K562 (cell line): ENCODE measurements at regions not wholly inside any gene's neighbourhood (a gene's known extent, or its start where the extent isn't known, plus 50 kb on each side); places are given as distances from the start of the nearest gene placed in this dataset.

Source experiments
- ATAC-seq: fragments of 200-7000 bp; cut with Tn5 transposase; 3 replicates; pipeline ENCODE4 v1.9.1; 2020; ENCODE audit warnings: moderate library complexity
- BruUV-seq: library from RNA; stranded (reverse); fragments of 400-500 nt; replicated peaks from 2 replicates; lab custom pipeline; 2021; lab: Mats Ljungman, UMichigan
- CTCF ChIA-PET: fragments of 300-600 bp; formaldehyde crosslinking; extraction: SDS; loops from one replicate; lab custom pipeline; 2021; ENCODE audit warnings: low intra/inter-chr PET ratio; lab: Yijun Ruan, JAX
- POLR2A ChIA-PET: fragments of 300-600, 350-650 bp; sonication (Branson Sonifier 250); formaldehyde crosslinking; extraction: SDS; loops from one replicate; lab custom pipeline; 2021; ENCODE audit warnings: antibody characterized with exemption, inconsistent platforms; lab: Yijun Ruan, JAX
- DNase-seq, 4 experiments: peaks; one replicate each; pipeline versions ENCODE4 v3.0.0 to v3.0.0-alpha.2; 2011 to 2018; ENCODE audit warnings: low spot score in 3 of 4, mixed read lengths in 3 of 4; ENCODE audit errors: extremely low read depth in 1 of 4
- FAIRE-seq: peaks from 2 replicates; lab custom pipeline; 2011; peaks lifted over from hg19 to GRCh38; lab: Jason Lieb, UNC
- H2AFZ ChIP-seq: 2 replicates; pipeline ENCODE4 v1.6.0; 2011; ENCODE audit warnings: low read depth, low read length, control low read depth, inconsistent platforms
- H3K27ac ChIP-seq: fragments of 200-600 bp; 3 replicates; pipeline ENCODE4 v1.8.0; 2011; ENCODE audit warnings: low read depth, mild to moderate bottlenecking, control low read depth, inconsistent platforms, low read length, moderate library complexity, mixed read lengths; ENCODE audit errors: extremely low read depth
- H3K27me3 ChIP-seq, 2 experiments: fragments of 300-600 bp in 1 of 2; 2 replicates in 1 of 2; 3 replicates in 1 of 2; pipeline versions ENCODE4 v1.6.0 to v1.8.0; 2011; ENCODE audit warnings: inconsistent platforms in 2 of 2, low read length in 2 of 2, mild to moderate bottlenecking in 1 of 2, mixed read lengths in 1 of 2, moderate library complexity in 1 of 2; ENCODE audit not compliant: control insufficient read depth in 2 of 2, insufficient read depth in 2 of 2
- H3K36me3 ChIP-seq: fragments of 300-600 bp; 3 replicates; pipeline ENCODE4 v1.8.0; 2011; ENCODE audit warnings: mild to moderate bottlenecking, low read length, inconsistent platforms; ENCODE audit not compliant: control insufficient read depth, insufficient read depth
- H3K4me1 ChIP-seq, 2 experiments: fragments of 200-600 bp in 1 of 2; replicated peaks in 1 of 2; 2 replicates in 1 of 2; 3 replicates in 1 of 2; pipeline versions ENCODE4 v1.5.1 to v1.8.0; 2011; ENCODE audit warnings: inconsistent platforms in 2 of 2, low read length in 2 of 2, mild to moderate bottlenecking in 1 of 2, mixed read lengths in 1 of 2, moderate library complexity in 1 of 2; ENCODE audit not compliant: control insufficient read depth in 2 of 2, insufficient read depth in 2 of 2
- H3K4me2 ChIP-seq: 2 replicates; pipeline ENCODE4 v1.6.1; 2011; ENCODE audit warnings: low read length, control low read depth, inconsistent platforms, mixed read lengths; ENCODE audit not compliant: insufficient read depth
- H3K4me3 ChIP-seq: fragments of 200-600 bp; sonication (generic), shearing (Covaris generic); 2 replicates; pipeline ENCODE4 v1.5.1; 2016; ENCODE audit warnings: control low read depth, inconsistent platforms
- H3K79me2 ChIP-seq: fragments of 200-600 bp; 3 replicates; pipeline ENCODE4 v1.8.0; 2011; ENCODE audit warnings: low read length, inconsistent platforms; ENCODE audit not compliant: control insufficient read depth, insufficient read depth
- H3K9ac ChIP-seq, 2 experiments: 2 replicates each; pipeline versions ENCODE4 v1.6.0 to v1.6.1; 2011; ENCODE audit warnings: low read depth in 2 of 2, low read length in 2 of 2, control low read depth in 1 of 2, inconsistent platforms in 1 of 2, mild to moderate bottlenecking in 1 of 2, mixed read lengths in 1 of 2; ENCODE audit not compliant: insufficient read depth in 1 of 2
- H3K9me1 ChIP-seq: one replicate; pipeline ENCODE4 v1.6.0; 2011; ENCODE audit warnings: inconsistent platforms, mild to moderate bottlenecking, low read length, moderate library complexity; ENCODE audit not compliant: control insufficient read depth, insufficient read depth
- H3K9me3 ChIP-seq: replicated peaks from 2 replicates; pipeline ENCODE4 v1.5.1; 2011; ENCODE audit warnings: low read depth, low read length, inconsistent platforms; ENCODE audit not compliant: control insufficient read depth, insufficient read depth
- H4K20me1 ChIP-seq: replicated peaks from 2 replicates; pipeline ENCODE4 v1.6.1; 2011; ENCODE audit warnings: low read length, inconsistent platforms, mixed read lengths; ENCODE audit not compliant: control insufficient read depth, insufficient read depth
- ARID3B ChIP-seq: fragments of 250-450 bp; sonication (Bioruptor Pico); IDR thresholded peaks from 2 replicates; pipeline ENCODE4 v1.4.0; 2020; ENCODE audit warnings: borderline replicate concordance
- HNRNPL ChIP-seq: fragments of 200-400 bp; formaldehyde crosslinking; IDR thresholded peaks from 2 replicates; pipeline ENCODE4 v1.6.1; 2017; ENCODE audit warnings: low read depth, mild to moderate bottlenecking, low read length
- KLF13 ChIP-seq: fragments of 450-650 bp; IDR thresholded peaks from 2 replicates; pipeline ENCODE4 v1.6.1; 2016; ENCODE audit warnings: missing genetic modification characterization, low read depth, mild to moderate bottlenecking, missing compliant biosample characterization, moderate library complexity, borderline replicate concordance
- MAFF ChIP-seq: IDR thresholded peaks from 2 replicates; pipeline ENCODE4 v1.6.1; 2012; ENCODE audit warnings: low read length, improper control_type of control experiment
- MXD1 ChIP-seq: fragments of 250-450 bp; sonication (Bioruptor Pico); IDR thresholded peaks from 2 replicates; pipeline ENCODE4 v1.8.0; 2021; ENCODE audit warnings: borderline replicate concordance, mild to moderate bottlenecking, moderate library complexity; ENCODE audit not compliant: poor library complexity, severe bottlenecking
- NR1H2 ChIP-seq: sonication (generic); formaldehyde crosslinking; IDR thresholded peaks from 2 replicates; pipeline ENCODE4 v1.4.0; 2020; ENCODE audit warnings: mild to moderate bottlenecking, missing genetic modification reagents
- SOX6 ChIP-seq: fragments of 450-650 bp; IDR thresholded peaks from 2 replicates; pipeline ENCODE4 v1.6.1; 2014; ENCODE audit warnings: mild to moderate bottlenecking
- ZNF212 ChIP-seq: fragments of 450-650 bp; formaldehyde crosslinking; IDR thresholded peaks from 2 replicates; pipeline ENCODE4 v1.4.0; 2020; ENCODE audit warnings: mild to moderate bottlenecking
- ZNF224 ChIP-seq: sonication (generic); formaldehyde crosslinking; IDR thresholded peaks from 2 replicates; pipeline ENCODE4 v1.8.0; 2022; ENCODE audit warnings: mild to moderate bottlenecking, missing genetic modification reagents
- ZNF23 ChIP-seq: fragments of 250-450 bp; sonication (Bioruptor Pico); IDR thresholded peaks from 2 replicates; pipeline ENCODE4 v1.4.0; 2020; ENCODE audit warnings: mild to moderate bottlenecking
- ZNF263 ChIP-seq: sonication (generic); formaldehyde crosslinking; IDR thresholded peaks from 2 replicates; pipeline ENCODE4 v1.8.0; 2022; ENCODE audit warnings: mild to moderate bottlenecking, missing genetic modification reagents, borderline replicate concordance
- ZNF384 ChIP-seq: IDR thresholded peaks from 2 replicates; pipeline ENCODE4 v1.6.1; 2012; ENCODE audit warnings: low read depth, low read length, improper control_type of control experiment
- WGBS: fragments of 100-300 bp; shearing (Covaris generic); methylation state at CpG from one replicate; pipeline ENCODE4 v1.1.6; 2016; ENCODE audit warnings: low coverage, mixed read lengths; ENCODE audit not compliant: insufficient coverage; ENCODE audit errors: missing lambda C conversion rate; 5-methylcytosine and 5-hydroxymethylcytosine counted together
- in situ Hi-C: fragments of 300-500 bp; cut with MboI; formaldehyde crosslinking; loops from 4 replicates; pipeline ENCODE4 v1.15.0; 2018; ENCODE audit warnings: inconsistent platforms, mixed read lengths
- intact Hi-C: fragments of 100-400 bp; cut with micrococcal nuclease; formaldehyde crosslinking; loops from 2 replicates; pipeline ENCODE4 v1.14.2; 2022
- TF ChIP-seq, protein P1 (sequence below): fragments of 250-450 bp; sonication (Bioruptor Pico); IDR thresholded peaks from 2 replicates; pipeline ENCODE4 v1.5.0; 2022; ENCODE audit warnings: mild to moderate bottlenecking

DNA sequence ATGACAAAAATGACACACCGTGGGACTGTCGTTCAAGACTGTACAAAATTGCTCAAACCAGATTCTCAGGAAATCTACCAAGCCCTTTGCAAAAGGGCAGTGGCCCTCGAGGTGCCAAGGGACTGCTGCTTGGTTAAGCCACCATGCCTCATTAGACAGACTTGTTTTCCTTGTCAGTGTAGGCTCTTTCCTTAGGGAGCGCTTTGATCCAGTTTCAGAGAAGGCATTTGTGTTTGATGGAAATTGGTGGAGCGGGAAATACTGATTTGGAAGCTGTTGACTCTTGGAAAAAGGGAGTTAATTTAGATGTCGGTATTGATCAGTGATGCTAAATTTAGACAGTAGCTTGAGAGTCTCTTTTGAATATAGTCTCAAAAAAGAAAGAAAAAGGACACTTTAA is 304.3 kb upstream of the UMPS start:
- Histone ChIP-seq H2AFZ (no peak overlapping the region), H3K4me3 (no peak overlapping the region), H3K9me3 (no peaks in the 10 kb centered on the region), H3K27ac (no peak overlapping the region), H3K4me2 (no peak overlapping the region), H3K9me1 (no peaks in the 10 kb centered on the region), H4K20me1 (no peaks in the 10 kb centered on the region; the same call in 1 of the 2 replicates), H3K27me3 (no peaks in the 10 kb centered on the region; a peak in 1 of 5 replicates), H3K36me3 (no peaks in the 10 kb centered on the region), H3K79me2 (no peaks in the 10 kb centered on the region), H3K4me1 (no peaks in the 10 kb centered on the region), H3K9ac (no peak overlapping the region)
- no peak for TF ChIP-seq ZNF224 (CRISPR knock-in tag)
- TF ChIP-seq MXD1: no peak
- TF ChIP-seq MAFF: no peak
- no peak for TF ChIP-seq KLF13
- ChIA-PET POLR2A (interaction anchor here (1.1 kb wide), 1 partner anchor 14 kb away, joined by 3 read pairs; no protein-coding TSS in a partner anchor), CTCF (no interaction called here)
- intact Hi-C loops: no loop called here
- no peak for FAIRE-seq
- in situ Hi-C loops: no loop called here
- WGBS: 0% methylated on average over 6 of the region's 6 CpGs
- no peak for DNase-seq
- ATAC-seq: no peak
- BruUV-seq: no TSS peak

DNA sequence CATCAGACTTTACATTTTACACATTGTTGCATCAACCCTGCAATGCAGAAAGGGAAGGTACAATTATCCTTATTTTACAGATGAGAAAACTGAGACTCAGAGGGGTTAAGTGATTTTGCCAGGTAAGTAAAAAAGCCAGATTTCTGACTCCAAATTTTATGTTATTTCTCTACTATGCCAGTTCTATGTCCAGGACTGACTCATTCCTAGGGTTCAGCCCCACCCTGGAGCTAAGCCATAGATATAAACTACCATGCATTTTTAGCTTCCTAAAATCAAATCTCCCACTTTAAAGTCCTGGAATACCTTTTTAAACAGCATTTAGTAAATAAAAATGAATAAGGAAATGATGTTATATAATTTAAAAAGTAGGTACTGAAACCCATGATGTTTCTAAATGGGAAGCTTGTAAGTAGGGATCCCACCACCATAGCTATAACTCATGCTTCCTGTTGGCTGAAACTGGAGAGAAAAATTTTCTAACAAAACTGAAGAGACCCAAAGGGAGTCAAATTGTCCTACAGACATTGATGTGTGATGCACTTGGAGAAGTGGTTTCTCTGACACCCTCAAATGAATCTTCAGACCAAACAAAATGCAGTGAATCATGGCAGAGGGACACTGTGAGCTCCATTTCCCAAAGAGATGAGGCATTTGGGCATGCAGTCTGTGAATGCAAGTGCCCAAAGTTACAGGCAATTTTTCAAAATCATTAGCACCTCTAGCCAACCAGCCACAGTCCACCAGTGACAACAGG is 301.7 kb upstream of the UMPS start:
- CTCF ChIA-PET: no interaction called here
- TF ChIP-seq ZNF384 (no peak), NR1H2 (CRISPR knock-in tag) (no peak), ZNF23 (CRISPR knock-in tag) (no peak), ZNF212 (CRISPR knock-in tag) (no peak), HNRNPL (no peak), ZNF263 (no peak), SOX6 (no peak), ARID3B (no peak)
- TF ChIP-seq, protein P1, sequence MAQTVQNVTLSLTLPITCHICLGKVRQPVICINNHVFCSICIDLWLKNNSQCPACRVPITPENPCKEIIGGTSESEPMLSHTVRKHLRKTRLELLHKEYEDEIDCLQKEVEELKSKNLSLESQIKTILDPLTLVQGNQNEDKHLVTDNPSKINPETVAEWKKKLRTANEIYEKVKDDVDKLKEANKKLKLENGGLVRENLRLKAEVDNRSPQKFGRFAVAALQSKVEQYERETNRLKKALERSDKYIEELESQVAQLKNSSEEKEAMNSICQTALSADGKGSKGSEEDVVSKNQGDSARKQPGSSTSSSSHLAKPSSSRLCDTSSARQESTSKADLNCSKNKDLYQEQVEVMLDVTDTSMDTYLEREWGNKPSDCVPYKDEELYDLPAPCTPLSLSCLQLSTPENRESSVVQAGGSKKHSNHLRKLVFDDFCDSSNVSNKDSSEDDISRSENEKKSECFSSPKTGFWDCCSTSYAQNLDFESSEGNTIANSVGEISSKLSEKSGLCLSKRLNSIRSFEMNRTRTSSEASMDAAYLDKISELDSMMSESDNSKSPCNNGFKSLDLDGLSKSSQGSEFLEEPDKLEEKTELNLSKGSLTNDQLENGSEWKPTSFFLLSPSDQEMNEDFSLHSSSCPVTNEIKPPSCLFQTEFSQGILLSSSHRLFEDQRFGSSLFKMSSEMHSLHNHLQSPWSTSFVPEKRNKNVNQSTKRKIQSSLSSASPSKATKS (CRISPR knock-in tag): no peak

More for the DNA sequence above, 301.7 kb upstream of the UMPS start:
- H3K9me3 ChIP-seq: no peaks in the 10 kb centered on the region
- H3K27me3 ChIP-seq: no peaks in the 10 kb centered on the region
- intact Hi-C loops: no loop called here
- H2AFZ ChIP-seq: no peak overlapping the region
- H3K4me1 ChIP-seq: no peaks in the 10 kb centered on the region
- in situ Hi-C loops: no loop called here
- DNase-seq: no peak
- H3K27ac ChIP-seq: no peak overlapping the region
- no peaks in the 10 kb centered on the region for H3K79me2 ChIP-seq
- ATAC-seq: no peak
- H3K4me2 ChIP-seq: no peak overlapping the region
- FAIRE-seq: no peak
- POLR2A ChIA-PET: no interaction called here
- no peaks in the 10 kb centered on the region; the same call in 1 of the 2 replicates for H4K20me1 ChIP-seq
- H3K36me3 ChIP-seq: no peaks in the 10 kb centered on the region
- no peak overlapping the region for H3K4me3 ChIP-seq
- no peak overlapping the region for H3K9ac ChIP-seq
- no peaks in the 10 kb centered on the region for H3K9me1 ChIP-seq
- BruUV-seq: no TSS peak
